Thyroid gland (tissue), 4 donors: ENCODE measurements at regions not wholly inside any gene's neighbourhood (a gene's known extent, or its start where the extent isn't known, plus 50 kb on each side); places are given as distances from the start of the nearest gene placed in this dataset.

Experiments
- CTCF ChIP-seq, 6 experiments: fragments of 200-600 bp in 3 of 6; fragments of 450-650 bp in 3 of 6; sonication (generic) in 3 of 6; IDR thresholded peaks; one replicate each; pipeline ENCODE4 v1.5.1; 2016 to 2019; ENCODE audit warnings: antibody characterized with exemption in 6 of 6, mild to moderate bottlenecking in 2 of 6, inconsistent platforms in 1 of 6, moderate library complexity in 1 of 6
- POLR2A ChIP-seq, 2 donors: fragments of 450-650 bp; IDR thresholded peaks; one replicate each; pipeline ENCODE4 v1.6.1; 2017; ENCODE audit warnings: antibody characterized with exemption in 2 of 2, mild to moderate bottlenecking in 2 of 2, moderate library complexity in 1 of 2

GRCh38 chr5:106649031-106649430 is 1021.7 kb downstream of the EFNA5 start:
- no peak for TF ChIP-seq CTCF (IDR thresholded peaks at IDR 0.05)
- TF ChIP-seq POLR2A (IDR thresholded peaks at IDR 0.05), result no peak
